ENCODE measurements at regions not wholly inside any gene's neighbourhood (a gene's known extent, or its start where the extent isn't known, plus 50 kb on each side); places are given as distances from the start of the nearest gene placed in this dataset.

GRCh38 chr16:86338403-86339115, 171.8 kb upstream of the FOXF1 start:
- Histone ChIP-seq H3K4me1 (ENCODE audit: control insufficient read depth, insufficient read depth, low read length) (no peaks in the 10 kb centered on the region), H3K27me3 (replicated peaks in 1 of 2; ENCODE audit: control insufficient read depth in 2 of 2, insufficient read depth in 2 of 2, low read length in 1 of 2) (peaks cover 0 to 4% of the 10 kb centered on the region in 2 experiments; a peak in 2 of 4 replicates), H3K4me3 (no peak overlapping the region), H3K27ac (ENCODE audit: control insufficient read depth, insufficient read depth) (no peak overlapping the region), H3K79me2 (ENCODE audit: control insufficient read depth, insufficient read depth, low read length) (no peaks in the 10 kb centered on the region), H3K9ac (ENCODE audit: control insufficient read depth, insufficient read depth, low read length) (no peak overlapping the region), H2AFZ (ENCODE audit: control insufficient read depth, low read depth, low read length) (no peak overlapping the region), H3K4me2 (ENCODE audit: control insufficient read depth, insufficient read depth) (no peak overlapping the region), H3K9me3 (replicated peaks; ENCODE audit: control insufficient read depth, insufficient read depth, low read length) (no peaks in the 10 kb centered on the region), H3K36me3 (ENCODE audit: control insufficient read depth in 2 of 2, insufficient read depth in 2 of 2, low read length in 1 of 2) (no peaks in the 10 kb centered on the region), H4K20me1 (ENCODE audit: control insufficient read depth, insufficient read depth) (no peaks in the 10 kb centered on the region)
- ChIA-PET POLR2A (no interaction called here), SMC1A (ENCODE audit: uncharacterized antibody, unreplicated experiment) (no interaction called here), CTCF (interaction anchor here (1.2 kb wide), 1 partner anchor 179 kb away, joined by 3 read pairs; no protein-coding TSS in a partner anchor), RAD21 (ENCODE audit: unreplicated experiment) (no interaction called here)
- DNase-seq (ENCODE audit: low read depth, low spot score) = no peak
- intact Hi-C loops (cut with micrococcal nuclease; ENCODE audit: unreplicated experiment) = no loop called here
- in situ Hi-C loops (cut with MboI) = loop anchor here (25.0 kb wide), 1 partner anchor 526 kb away; no protein-coding TSS in a partner anchor
- FAIRE-seq = no peak
- 43% methylated on average over 5 of the region's 5 CpGs for WGBS (ENCODE audit: insufficient coverage, insufficient replicate concordance, low lambda C conversion rate, missing lambda C conversion rate)
- BruUV-seq (replicated peaks) = no TSS peak
- ATAC-seq = no peak
- TF ChIP-seq KAT2A (conservative IDR thresholded peaks at IDR 0.05; ENCODE audit: control insufficient read depth, low read depth, low read length) = no peak
- no peak for TF ChIP-seq BMI1 (IDR thresholded peaks at IDR 0.05; ENCODE audit: borderline replicate concordance)
- no peak for TF ChIP-seq JUNB (IDR thresholded peaks at IDR 0.05)
- TF ChIP-seq ZNF274 (IDR thresholded peaks at IDR 0.05; ENCODE audit: insufficient read depth, insufficient read length) = no peak
- no peak for TF ChIP-seq KDM1A (IDR thresholded peaks at IDR 0.05; ENCODE audit: borderline replicate concordance)
- TF ChIP-seq JUND (IDR thresholded peaks at IDR 0.05; ENCODE audit: low read depth, low read length) = no peak
- TF ChIP-seq ZNF592 (IDR thresholded peaks at IDR 0.05) = no peak
- TF ChIP-seq BACH1 (IDR thresholded peaks at IDR 0.05; ENCODE audit: borderline replicate concordance) = no peak
- TF ChIP-seq ATF7 (IDR thresholded peaks at IDR 0.05; ENCODE audit: low read depth) = no peak
- no peak for TF ChIP-seq ZBTB11 (CRISPR knock-in tag; IDR thresholded peaks at IDR 0.05)
- TF ChIP-seq RFX5 (IDR thresholded peaks at IDR 0.05; ENCODE audit: low read depth, low read length) = no peak
- no peak for TF ChIP-seq CREM (IDR thresholded peaks at IDR 0.05; ENCODE audit: low read depth)
- no peak for TF ChIP-seq RUNX3 (IDR thresholded peaks at IDR 0.05; ENCODE audit: low read length)
- TF ChIP-seq TARDBP (IDR thresholded peaks at IDR 0.05; ENCODE audit: borderline replicate concordance) = no peak
- no peak for TF ChIP-seq E4F1 (IDR thresholded peaks at IDR 0.05; ENCODE audit: borderline replicate concordance, partially characterized antibody)
- TF ChIP-seq NR2C1 (IDR thresholded peaks at IDR 0.05) = no peak

Data from GM12878 (cell line).